GM21786 (cell line): ENCODE measurements at regions not wholly inside any gene's neighbourhood (a gene's known extent, or its start where the extent isn't known, plus 50 kb on each side); places are given as distances from the start of the nearest gene placed in this dataset.

Experiments used
- ATAC-seq: cut with Tn5 transposase; IDR thresholded peaks from one replicate; pipeline ENCODE4 v1.9.1; 2021; ENCODE audit not compliant: unreplicated experiment

DNA sequence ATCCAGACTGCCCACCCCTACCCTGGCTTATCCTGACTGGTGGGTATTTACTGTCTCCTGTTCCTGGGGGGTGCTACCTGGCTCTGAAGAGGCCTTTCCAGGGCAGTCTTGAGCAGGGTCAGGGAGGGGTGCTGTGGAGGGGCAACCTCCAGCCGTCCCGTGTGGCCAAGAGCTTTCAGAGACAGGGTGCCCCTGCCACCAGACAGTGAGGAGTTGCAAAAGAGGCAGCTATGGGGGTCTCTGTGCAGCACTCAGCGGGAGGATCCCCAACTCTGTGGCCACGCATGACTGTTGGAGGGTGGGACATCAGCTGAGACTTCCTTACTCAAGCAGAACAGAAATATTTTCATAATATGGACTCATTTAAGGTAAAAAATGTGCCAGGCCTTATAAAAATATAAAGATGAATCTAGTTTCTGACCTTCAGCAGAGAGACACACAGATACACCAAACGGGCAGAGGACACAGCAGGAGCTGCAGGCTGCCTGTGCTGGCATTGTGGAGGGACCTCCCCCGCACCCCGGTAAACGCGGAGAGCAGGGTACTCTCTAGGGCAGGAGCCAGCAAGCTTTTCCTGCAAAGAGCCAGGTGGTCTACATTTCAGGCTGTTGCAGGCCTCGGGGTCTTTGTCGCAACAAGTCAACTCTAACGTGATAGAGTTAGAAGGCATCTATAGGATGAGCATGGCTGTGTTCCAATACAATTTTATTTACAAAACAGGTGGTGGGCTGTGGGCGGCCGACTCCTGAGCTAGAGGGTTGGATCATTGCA lies 252.6 kb downstream of the RHOU start:
- ATAC-seq, result no peak

DNA sequence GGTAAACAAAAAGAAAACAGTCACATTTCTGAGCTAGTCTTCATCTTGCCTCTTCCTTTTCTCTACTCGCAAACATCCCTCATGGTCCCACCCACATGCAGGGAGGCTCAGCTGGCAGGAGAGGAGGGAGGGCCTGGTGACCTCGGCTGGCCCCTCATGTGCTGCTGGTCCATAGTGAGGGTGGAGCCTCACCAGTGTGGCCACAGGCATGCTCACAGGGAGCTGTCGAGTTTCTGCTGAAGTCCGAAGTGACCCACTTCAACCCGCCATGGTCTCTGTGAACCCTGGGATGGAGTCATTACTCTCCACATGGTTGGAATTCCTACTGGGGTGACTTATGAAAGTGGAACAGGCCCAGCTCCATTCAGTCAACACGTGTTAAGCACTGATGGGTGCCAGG lies 253.4 kb downstream of the RHOU start:
- ATAC-seq, result no peak

DNA sequence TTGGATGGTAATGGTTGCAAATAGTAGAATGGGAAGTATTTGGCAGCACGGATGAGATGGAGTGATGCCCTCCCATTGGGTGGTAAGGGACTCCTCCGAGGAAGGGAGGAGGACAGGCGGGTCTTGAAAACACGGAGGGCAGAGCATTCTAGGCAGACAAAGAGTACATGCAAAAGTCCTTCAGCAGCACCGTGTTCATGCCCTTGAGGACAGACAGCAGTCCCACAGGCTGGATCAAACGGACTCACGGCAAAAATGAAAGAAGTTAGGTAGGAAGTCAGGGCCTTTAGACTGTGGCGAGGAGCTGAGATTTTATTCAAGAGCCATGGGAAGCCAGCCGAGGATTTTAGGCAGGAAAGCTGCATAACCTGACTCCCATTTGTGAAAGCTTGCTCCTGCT lies 253.9 kb downstream of the RHOU start:
- ATAC-seq, result no peak

DNA sequence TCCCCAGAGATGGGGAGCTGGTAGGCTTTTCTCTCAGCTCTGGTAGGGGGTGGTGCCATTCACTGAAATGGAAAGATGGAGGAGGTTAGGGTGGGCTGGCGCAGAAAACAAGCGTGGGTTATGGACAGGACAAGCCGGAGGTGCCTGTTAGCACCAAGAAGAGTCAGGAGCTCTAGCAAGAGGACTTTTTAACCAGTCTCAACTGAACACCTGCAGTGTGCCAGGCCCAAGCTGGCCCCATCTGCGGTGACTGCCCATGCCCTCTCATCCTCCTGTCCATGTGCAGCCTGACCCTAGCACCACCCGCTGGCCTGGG lies 254.4 kb downstream of the RHOU start:
- ATAC-seq, result no peak

DNA sequence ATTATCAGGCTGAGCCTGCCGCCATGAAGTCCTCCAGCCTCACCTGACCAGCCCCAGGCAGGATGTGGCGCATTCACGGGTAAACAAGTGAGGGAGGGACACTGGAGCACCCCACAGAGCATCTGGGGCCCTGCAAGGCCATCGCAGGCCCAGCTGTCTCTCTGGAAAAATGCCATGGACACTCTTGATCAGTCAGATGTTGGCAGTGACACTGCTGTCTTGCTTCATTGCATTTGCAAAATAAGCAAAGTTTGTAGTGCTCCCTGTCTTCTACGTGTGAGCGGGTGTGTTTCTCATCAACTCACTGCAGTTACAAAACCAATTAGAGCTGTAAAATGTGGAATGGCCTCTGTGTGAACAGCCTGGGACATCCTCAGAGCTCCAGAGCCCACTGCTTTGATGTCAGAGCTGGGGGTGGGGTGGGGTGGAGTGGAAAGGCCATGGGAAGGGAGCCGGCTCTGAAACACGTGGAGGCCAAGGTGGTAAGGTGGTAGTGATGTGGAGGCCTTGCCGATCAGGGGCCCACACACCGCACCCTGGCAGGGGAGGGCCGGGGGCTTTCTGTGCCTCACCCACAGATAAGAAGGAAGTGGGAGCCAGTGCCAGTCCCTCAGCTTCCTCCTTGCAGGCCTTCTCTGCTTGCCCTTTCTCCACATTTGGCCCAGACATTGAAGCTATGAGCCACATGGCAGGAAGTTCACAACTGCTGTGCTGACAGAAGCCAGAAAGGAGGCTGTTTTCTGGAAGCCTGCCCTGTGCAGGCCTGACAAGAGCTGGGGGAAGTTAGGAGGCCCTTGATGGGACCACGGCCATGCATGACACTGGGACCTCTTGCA lies 254.9 kb downstream of the RHOU start:
- ATAC-seq, result no peak

DNA sequence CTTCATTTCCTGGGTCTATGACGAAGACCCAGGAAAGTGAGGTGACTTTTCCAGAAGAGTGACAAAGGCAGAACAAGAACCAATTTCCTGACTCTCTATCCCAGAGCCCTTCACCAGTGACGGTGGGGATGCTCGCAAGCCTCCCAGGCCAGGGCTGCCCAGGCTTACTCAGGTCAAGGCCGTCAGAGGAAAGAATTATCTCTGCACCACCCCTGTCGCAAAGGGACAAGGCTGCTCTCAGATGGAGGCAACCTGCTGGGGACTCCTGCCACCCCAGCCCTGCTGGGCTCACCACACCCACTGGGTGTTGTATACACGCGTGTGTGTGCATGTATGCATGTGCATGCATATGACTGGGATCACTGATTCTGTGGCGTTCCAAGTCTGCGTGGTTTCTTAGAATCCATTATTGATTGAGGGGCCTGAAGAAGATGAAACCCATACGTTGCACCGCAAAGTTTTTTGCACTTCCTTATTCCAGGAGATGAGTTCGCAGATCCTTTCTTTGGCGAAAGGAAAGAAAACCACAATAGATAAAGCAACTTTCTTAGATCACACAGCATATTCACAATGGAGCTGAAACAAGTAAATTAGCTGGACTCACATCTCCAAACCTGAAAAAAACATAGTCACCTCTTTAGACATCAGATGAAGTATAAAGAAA lies 255.8 kb downstream of the RHOU start:
- no peak for ATAC-seq

DNA sequence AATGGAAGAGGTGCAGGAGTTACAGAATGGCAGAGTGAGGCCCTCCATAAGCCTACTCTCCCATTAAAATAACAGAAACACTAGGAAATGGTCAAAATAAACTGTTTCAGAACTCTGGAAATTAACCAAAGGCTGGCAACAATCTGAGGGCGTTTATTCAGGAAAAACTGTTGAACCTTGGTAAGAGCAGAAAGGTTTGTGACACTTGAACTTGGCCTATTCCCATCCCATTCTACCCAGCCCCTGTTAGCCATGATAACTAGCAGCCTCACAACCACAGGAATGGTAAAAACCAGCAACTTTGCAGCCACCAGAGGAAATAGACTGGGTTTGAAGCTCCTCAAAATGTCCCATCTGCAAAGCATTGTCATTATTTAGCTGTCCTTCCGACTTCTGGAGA lies 256.8 kb downstream of the RHOU start:
- ATAC-seq, result no peak

DNA sequence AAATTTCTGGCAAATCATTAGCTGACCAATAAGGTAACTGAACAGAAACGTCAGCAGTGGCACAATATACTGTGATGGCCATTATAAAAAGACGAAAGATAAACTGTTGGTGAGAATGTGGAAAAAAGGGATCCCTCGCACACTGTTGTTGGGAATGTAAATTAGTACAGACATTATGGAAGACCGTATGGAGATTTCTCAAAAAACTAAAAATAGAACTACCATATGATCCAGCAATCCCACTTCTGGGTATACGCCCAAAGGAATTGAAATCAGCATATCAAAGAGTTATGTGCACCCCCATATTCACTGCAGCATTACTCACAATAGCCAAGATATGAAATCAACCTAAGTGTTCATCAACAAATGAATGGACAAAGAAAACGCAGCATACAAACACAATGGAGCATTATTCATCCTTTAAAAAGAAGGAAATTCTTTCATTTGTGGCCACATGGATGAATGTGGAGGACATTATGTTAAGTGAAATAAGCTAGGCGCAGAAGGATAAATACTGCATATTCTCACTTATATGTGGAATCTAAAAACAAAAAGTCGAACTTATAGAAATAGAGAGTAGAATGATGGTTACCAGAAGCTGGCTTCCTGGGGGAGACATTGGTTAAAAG lies 257.7 kb downstream of the RHOU start:
- no peak for ATAC-seq

DNA sequence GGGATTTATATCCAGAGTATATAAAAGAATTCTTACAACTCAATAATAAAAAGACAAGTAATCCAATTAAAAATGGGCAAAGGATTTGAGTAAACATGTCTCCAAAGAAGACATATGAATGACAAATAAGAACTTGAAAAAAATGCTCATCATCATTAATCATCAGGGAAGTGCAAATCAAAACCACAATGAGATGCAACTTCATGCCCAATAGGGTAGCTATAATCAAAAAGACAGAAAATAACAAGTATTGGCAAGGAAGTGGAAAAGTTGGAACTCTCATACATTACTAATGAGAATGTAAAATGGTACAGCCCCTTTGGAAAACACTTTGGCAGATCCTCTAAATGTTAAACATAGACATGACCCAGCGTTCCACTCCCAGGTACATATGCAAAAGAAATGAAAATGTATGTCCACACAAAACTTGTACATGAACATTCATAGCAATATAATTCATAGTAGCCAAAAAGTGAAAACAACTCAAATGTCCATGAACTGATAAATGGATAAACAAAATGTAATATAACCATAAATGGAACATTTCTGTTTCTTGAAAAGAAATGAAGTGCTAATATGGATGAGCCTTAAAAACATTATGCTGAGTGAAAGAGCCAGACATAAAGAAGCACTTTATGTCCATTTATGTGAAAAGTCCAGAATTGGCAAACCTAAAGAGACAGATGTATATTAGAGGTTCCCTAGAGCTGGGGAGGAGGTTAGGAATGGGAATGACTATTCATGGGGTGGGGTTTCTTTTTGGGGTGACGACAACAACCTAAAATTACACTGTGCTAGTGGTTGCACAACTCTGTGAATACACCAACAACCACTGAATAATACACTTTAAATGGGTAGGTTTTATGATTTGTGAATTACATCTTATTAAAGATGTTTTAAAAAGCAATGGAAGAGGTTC lies 259.7 kb downstream of the RHOU start:
- ATAC-seq, result no peak

DNA sequence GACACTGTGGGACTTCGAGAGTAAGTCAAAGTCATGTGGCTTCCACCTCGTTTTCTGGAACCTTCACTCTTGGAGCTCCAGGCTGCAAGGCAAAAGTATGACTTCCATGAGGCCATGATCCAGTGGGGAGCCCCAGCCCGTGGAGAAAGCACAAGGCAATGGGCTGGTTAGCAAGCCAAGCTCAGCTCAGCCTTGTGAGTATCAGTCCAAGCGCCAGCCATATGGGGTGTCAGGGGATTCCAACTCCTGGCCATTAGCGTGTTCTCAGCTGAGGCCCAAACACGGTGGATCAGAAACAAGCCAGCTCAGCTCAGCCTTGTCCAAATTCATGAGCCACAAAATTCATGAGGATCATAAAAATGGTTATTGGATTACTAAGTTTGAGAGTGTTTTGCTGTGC lies 261.0 kb downstream of the RHOU start:
- ATAC-seq, result no peak

DNA sequence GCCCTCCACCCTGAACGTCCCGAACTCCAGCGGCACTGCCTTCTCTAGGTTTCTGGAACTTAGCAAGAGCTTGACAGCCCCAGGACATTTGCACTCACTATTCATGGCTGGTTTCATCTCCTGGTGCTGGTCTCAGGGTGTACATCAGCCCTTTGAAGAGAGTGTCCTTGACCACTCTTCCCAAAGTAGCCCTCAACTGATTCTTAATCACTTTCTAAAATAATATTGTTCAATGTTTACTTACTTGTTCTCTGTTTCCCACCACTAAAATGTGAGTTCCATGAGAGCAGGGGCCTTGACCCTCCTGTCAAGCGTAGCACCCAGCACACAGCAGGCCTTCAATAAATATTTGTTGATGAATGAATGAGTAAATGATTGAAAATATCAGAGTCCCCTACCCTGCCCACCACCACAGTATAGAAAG lies 262.5 kb downstream of the RHOU start:
- no peak for ATAC-seq

DNA sequence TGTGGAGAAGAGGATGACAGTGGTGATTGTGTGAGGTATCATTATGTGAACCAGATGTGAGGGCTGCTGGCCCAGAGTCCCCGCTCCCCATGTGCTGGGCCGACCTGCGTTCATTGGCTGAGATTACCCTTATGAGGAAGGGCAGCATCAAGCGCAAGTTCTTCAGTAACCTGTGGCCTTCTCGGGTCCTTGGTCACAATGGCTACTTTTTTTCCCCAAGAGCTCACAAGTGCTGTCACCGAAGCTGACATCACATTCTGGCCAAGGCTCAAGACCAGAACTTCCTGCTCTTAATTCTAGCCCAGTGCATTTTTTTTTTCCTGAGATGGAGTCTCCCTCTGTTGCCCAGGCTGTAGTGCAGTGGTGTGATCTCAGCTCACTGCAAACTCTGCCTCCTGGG lies 262.9 kb downstream of the RHOU start:
- ATAC-seq, result no peak

DNA sequence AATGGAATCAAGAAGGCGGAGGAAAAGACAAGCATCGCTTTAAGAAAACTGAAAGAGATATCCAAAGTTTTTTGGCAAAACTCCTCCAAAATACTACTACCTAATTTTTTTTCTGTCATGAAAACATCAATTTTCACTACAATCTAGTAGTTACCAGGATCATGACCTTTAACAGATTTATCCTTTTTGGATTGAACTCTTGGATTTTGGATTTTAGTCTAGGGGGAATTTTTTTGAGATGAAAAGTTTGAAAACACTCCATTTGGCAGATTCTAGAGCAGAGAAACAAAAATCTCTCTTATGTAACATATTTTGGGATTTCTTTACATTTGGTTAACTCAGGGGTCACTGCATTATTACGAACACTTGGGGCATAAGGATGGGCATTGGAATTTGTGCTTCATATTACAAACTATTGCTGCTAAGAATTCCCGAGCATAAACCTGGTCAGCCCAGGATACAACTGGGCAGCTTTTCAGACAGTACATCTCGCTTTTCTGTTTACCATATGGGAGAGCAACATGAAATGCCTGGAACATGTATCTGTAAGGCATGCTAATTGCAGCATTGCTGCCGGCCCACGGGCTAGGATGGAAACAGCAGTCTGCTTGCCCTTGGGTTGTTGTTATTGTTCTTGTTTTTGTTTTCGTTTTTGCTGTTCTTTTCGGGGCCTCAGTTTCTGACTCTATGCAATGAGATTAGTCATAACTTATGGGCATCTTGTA lies 264.3 kb downstream of the RHOU start:
- ATAC-seq, result no peak

DNA sequence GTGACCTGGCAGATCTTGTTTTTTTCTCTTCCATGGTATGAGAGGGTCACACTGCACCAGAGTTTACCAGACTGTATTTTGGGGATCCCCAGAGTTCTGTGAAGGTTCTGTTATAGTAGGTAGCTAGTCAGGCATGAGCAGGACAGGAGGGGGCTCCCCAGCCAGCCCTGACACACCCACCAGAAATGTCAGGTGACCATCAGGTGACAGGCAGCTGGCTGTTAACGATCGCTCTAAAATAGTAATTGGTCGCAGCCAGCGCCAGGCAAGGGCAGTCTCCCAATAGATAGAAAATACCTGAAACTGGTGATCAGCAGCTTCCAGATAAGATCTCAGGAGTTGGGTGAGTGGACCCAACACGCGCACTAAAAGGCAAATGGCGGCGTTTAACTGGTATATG lies 264.9 kb downstream of the RHOU start:
- no peak for ATAC-seq

DNA sequence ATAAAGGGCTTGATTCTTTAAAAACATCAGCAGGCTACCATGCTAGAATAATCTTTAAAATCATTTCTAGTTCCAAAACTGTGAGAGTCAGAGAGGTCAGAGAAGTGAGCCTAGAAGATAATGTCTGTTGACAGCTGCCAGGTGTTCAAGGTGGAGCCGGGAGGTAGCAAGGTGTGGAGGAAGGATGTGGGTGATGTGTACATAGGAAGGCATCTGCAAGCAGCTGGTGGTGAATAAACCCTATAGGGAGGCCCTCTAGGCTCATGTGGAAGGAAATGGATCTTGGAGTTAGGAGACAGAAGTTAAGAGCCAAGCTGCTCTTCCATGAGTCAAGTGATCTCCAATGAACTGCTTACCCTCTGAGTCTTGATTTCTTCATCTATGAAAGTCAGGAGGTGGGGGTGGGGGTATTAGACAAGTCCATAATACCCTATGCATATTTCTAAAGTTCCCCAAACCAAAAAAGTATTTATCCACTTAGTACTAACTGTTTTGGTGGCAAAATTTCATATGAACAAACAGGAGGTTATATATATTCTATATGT lies 266.3 kb downstream of the RHOU start:
- ATAC-seq, result no peak

DNA sequence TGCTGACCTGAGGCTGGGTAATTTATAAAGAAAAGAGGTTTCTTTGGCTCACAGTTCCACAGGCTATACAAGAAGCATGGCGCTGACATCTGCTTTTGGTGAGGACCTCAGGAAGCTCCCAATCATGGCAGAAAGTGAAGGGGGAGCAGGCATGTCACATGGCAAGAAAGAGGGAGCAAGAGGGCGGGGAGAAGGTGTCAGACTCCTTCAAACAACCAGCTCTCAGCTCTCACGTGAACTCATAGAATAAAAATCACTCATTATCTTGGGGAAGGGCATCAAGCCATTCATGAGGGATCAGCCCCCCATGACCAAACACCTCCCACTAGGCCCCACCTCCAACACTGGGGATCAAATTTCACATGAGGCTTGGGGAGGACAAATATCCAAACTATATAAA lies 266.8 kb downstream of the RHOU start:
- ATAC-seq, result no peak

DNA sequence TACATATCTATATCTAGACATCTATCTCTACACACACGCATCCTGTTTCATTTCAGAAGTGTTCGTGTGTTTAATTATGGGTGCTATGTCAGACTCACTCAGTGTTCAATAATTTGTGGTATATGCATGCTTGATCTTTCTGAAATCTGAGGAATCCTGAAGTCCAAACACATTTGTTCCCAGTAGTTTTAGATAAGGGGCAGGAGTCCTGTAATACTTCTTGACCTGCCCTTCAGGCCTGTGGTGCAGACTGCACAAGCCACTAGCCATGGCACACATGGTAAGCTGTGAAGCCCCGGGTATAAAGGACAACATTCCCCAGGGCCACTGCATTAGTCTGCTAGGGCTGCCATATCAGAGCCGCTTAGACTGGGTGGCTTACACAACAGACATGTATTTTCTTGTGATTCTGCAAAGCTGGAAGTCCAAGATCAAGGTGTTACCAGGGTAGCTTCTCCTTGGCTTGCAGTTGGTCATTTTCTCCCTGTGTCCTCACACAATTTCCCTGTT lies 267.2 kb downstream of the RHOU start:
- ATAC-seq, result no peak

DNA sequence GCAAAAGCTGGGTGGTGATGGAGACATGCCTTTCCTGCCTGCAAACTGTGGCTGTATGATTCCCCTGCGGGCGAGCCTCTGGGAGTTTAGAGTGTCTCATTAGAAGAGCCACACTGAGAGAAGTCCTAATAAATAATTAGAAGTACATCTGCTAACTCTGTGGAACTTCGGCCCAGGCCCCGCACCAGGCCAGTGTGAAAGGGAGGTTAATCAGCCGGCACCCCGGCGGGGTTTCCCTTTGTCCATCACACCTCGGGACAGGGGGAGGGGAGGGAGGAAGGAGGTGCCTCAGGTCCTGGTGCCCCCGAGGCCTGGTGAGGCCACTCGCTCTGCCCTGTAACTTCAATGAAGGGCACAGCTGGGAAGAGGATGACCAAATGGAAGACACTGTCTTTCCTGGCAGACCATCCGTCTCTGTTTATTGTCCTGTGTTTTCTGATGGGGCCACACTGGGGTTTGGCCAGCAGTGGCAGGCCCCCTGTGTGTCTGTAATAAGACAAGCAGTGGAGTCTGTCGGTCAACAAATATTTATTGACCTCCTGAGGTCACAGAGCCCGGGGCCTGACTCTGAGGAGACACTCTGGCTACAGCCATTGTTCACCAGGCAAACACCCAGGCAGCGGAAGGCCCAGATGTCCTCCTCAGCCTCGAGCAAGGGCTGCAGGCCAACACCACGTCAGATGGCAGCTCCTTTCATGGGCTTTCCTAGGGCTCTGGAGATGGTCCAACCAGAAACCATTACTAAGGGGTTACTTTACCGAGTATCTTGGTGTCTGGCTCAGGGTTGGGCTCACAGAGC lies 267.5 kb upstream of the RAB4A start:
- ATAC-seq, result no peak
